HEK293 (cell line): ENCODE measurements at regions not wholly inside any gene's neighbourhood (a gene's known extent, or its start where the extent isn't known, plus 50 kb on each side); places are given as distances from the start of the nearest gene placed in this dataset.

Source experiments
- CTCF ChIA-PET: fragments of 350-600 bp; formaldehyde crosslinking; extraction: SDS; loops from one replicate; lab custom pipeline; 2021; ENCODE audit warnings: antibody characterized with exemption; lab: Yijun Ruan, JAX
- POLR2A ChIA-PET: fragments of 300-600 bp; formaldehyde crosslinking; extraction: SDS; loops from one replicate; lab custom pipeline; 2020; ENCODE audit warnings: antibody characterized with exemption, inconsistent platforms; lab: Yijun Ruan, JAX
- H3K27ac ChIP-seq: fragments of 200-500 bp; sonication (Bioruptor generic); 2 replicates; pipeline ENCODE4 v1.5.1; 2014; ENCODE audit warnings: low read depth, low read length, control low read depth, inconsistent platforms; ENCODE audit errors: extremely low read depth
- H3K36me3 ChIP-seq, 2 experiments: fragments of 200-500 bp in 1 of 2; sonication (Bioruptor generic) in 1 of 2; 1 replicate in 1 of 2; 2 replicates in 1 of 2; pipeline ENCODE4 v1.5.1; 2014 to 2017; ENCODE audit warnings: inconsistent platforms in 2 of 2, low read length in 2 of 2; ENCODE audit not compliant: control insufficient read depth in 2 of 2, insufficient read depth in 1 of 2
- H3K4me1 ChIP-seq: fragments of 200-500 bp; sonication (Bioruptor generic); 2 replicates; pipeline ENCODE4 v1.5.1; 2014; ENCODE audit warnings: mild to moderate bottlenecking, low read length, inconsistent platforms; ENCODE audit not compliant: control insufficient read depth, insufficient read depth
- H3K4me3 ChIP-seq: 2 replicates; pipeline ENCODE4 v1.5.1; 2011; ENCODE audit warnings: low read depth, mild to moderate bottlenecking, control low read depth, low read length, moderate library complexity
- H3K9me3 ChIP-seq: fragments of 200-500 bp; sonication (Bioruptor generic); 2 replicates; pipeline ENCODE4 v1.5.1; 2014; ENCODE audit warnings: low read depth, low read length, inconsistent platforms; ENCODE audit not compliant: control insufficient read depth, insufficient read depth
- IKZF3 ChIP-seq: fragments of 450-650 bp; IDR thresholded peaks from 2 replicates; pipeline ENCODE4 v1.5.0; 2018; ENCODE audit warnings: missing biosample characterization, mild to moderate bottlenecking, missing genetic modification characterization, moderate library complexity
- MZF1 ChIP-seq: fragments of 450-650 bp; formaldehyde crosslinking; IDR thresholded peaks from 2 replicates; pipeline ENCODE4 v1.5.1; 2017; ENCODE audit warnings: missing biosample characterization, missing genetic modification characterization, borderline replicate concordance
- SCRT1 ChIP-seq: fragments of 450-650 bp; formaldehyde crosslinking; IDR thresholded peaks from 2 replicates; pipeline ENCODE4 v1.5.1; 2016; ENCODE audit warnings: missing biosample characterization, missing genetic modification characterization, borderline replicate concordance
- TCF7L2 ChIP-seq: IDR thresholded peaks from 2 replicates; pipeline ENCODE4 v1.6.1; 2011; ENCODE audit warnings: low read depth, mild to moderate bottlenecking, inconsistent platforms, low read length, moderate library complexity, borderline replicate concordance
- ZNF112 ChIP-seq: fragments of 450-650 bp; formaldehyde crosslinking; IDR thresholded peaks from 2 replicates; pipeline ENCODE4 v1.5.0; 2017; ENCODE audit warnings: missing biosample characterization, missing genetic modification characterization
- ZNF169 ChIP-seq: fragments of 450-650 bp; formaldehyde crosslinking; IDR thresholded peaks from 2 replicates; pipeline ENCODE4 v1.5.1; 2016; ENCODE audit warnings: missing biosample characterization, missing genetic modification characterization
- ZNF221 ChIP-seq: fragments of 450-650 bp; formaldehyde crosslinking; IDR thresholded peaks from 2 replicates; pipeline ENCODE4 v1.5.1; 2017; ENCODE audit warnings: missing biosample characterization, missing genetic modification characterization, borderline replicate concordance
- ZNF23 ChIP-seq: fragments of 450-650 bp; formaldehyde crosslinking; IDR thresholded peaks from 2 replicates; pipeline ENCODE4 v1.5.1; 2016; ENCODE audit warnings: missing biosample characterization, missing genetic modification characterization, borderline replicate concordance
- ZNF433 ChIP-seq: fragments of 450-650 bp; formaldehyde crosslinking; IDR thresholded peaks from 2 replicates; pipeline ENCODE4 v1.5.1; 2016; ENCODE audit warnings: missing biosample characterization, missing genetic modification characterization, low read depth
- ZNF514 ChIP-seq: fragments of 450-650 bp; formaldehyde crosslinking; IDR thresholded peaks from 2 replicates; pipeline ENCODE4 v1.5.1; 2016; ENCODE audit warnings: missing biosample characterization, missing genetic modification characterization
- ZNF529 ChIP-seq: fragments of 450-650 bp; formaldehyde crosslinking; IDR thresholded peaks from 2 replicates; pipeline ENCODE4 v1.5.1; 2017; ENCODE audit warnings: missing genetic modification characterization, missing biosample characterization; ENCODE audit not compliant: insufficient replicate concordance
- ZNF548 ChIP-seq: fragments of 450-650 bp; formaldehyde crosslinking; IDR thresholded peaks from 2 replicates; pipeline ENCODE4 v1.5.1; 2016; ENCODE audit warnings: missing biosample characterization, missing genetic modification characterization
- ZNF558 ChIP-seq: fragments of 450-650 bp; formaldehyde crosslinking; IDR thresholded peaks from 2 replicates; pipeline ENCODE4 v1.5.1; 2016; ENCODE audit warnings: missing biosample characterization, missing genetic modification characterization
- ZNF561 ChIP-seq: fragments of 450-650 bp; IDR thresholded peaks from 2 replicates; pipeline ENCODE4 v1.5.1; 2018; ENCODE audit warnings: missing biosample characterization, missing genetic modification characterization, borderline replicate concordance
- ZNF623 ChIP-seq: fragments of 450-650 bp; formaldehyde crosslinking; IDR thresholded peaks from 2 replicates; pipeline ENCODE4 v1.5.1; 2016; ENCODE audit warnings: missing biosample characterization, missing genetic modification characterization
- TF ChIP-seq, protein P1 (sequence below): fragments of 450-650 bp; formaldehyde crosslinking; IDR thresholded peaks from 2 replicates; pipeline ENCODE4 v1.5.1; 2016; ENCODE audit warnings: missing biosample characterization, missing genetic modification characterization
- TF ChIP-seq, protein P2 (sequence below): fragments of 450-650 bp; formaldehyde crosslinking; IDR thresholded peaks from 2 replicates; pipeline ENCODE4 v1.5.1; 2016; ENCODE audit warnings: missing biosample characterization, missing genetic modification characterization
- TF ChIP-seq, protein P3 (sequence below): fragments of 450-650 bp; formaldehyde crosslinking; IDR thresholded peaks from 2 replicates; pipeline ENCODE4 v1.5.1; 2016; ENCODE audit warnings: missing biosample characterization, missing genetic modification characterization
- TF ChIP-seq, protein P4 (sequence below): fragments of 450-650 bp; formaldehyde crosslinking; conservative IDR thresholded peaks from 2 replicates; pipeline ENCODE4 v1.5.1; 2016; ENCODE audit warnings: low read depth, missing biosample characterization, missing genetic modification characterization

DNA sequence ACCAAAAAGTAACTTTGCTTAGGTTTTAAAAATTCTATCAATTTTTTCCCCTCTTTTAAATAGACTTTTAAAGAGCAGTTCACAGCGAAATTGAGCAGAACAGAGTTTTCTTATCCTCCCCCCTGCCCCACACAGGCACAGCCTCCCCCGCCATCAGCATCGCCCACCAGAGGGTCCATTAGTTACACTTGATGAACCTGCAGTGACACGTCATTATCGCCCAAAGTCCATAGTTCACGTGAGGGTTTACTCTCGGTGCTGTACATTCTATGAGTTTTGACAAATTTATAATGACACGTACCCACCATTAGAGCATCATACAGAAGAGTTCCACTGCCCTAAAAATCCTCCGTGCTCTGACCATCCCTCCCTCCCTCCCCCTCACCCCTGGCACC lies 58.4 kb downstream of the FZD10 start:
- TF ChIP-seq ZNF548 (tag by site-specific recombination), result no peak
- TF ChIP-seq, protein P1, sequence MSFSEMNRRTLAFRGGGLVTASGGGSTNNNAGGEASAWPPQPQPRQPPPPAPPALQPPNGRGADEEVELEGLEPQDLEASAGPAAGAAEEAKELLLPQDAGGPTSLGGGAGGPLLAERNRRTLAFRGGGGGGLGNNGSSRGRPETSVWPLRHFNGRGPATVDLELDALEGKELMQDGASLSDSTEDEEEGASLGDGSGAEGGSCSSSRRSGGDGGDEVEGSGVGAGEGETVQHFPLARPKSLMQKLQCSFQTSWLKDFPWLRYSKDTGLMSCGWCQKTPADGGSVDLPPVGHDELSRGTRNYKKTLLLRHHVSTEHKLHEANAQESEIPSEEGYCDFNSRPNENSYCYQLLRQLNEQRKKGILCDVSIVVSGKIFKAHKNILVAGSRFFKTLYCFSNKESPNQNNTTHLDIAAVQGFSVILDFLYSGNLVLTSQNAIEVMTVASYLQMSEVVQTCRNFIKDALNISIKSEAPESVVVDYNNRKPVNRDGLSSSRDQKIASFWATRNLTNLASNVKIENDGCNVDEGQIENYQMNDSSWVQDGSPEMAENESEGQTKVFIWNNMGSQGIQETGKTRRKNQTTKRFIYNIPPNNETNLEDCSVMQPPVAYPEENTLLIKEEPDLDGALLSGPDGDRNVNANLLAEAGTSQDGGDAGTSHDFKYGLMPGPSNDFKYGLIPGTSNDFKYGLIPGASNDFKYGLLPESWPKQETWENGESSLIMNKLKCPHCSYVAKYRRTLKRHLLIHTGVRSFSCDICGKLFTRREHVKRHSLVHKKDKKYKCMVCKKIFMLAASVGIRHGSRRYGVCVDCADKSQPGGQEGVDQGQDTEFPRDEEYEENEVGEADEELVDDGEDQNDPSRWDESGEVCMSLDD (tag by site-specific recombination), result no peak
- TF ChIP-seq TCF7L2, result no peak
- TF ChIP-seq SCRT1 (tag by site-specific recombination), result no peak
- no peak for TF ChIP-seq MZF1
- no peak for TF ChIP-seq ZNF529
- no peak for TF ChIP-seq ZNF23 (tag by site-specific recombination)
- no peak for TF ChIP-seq ZNF433 (tag by site-specific recombination)
- no peak for TF ChIP-seq ZNF623 (tag by site-specific recombination)
- no peak for TF ChIP-seq ZNF514
- TF ChIP-seq, protein P2, sequence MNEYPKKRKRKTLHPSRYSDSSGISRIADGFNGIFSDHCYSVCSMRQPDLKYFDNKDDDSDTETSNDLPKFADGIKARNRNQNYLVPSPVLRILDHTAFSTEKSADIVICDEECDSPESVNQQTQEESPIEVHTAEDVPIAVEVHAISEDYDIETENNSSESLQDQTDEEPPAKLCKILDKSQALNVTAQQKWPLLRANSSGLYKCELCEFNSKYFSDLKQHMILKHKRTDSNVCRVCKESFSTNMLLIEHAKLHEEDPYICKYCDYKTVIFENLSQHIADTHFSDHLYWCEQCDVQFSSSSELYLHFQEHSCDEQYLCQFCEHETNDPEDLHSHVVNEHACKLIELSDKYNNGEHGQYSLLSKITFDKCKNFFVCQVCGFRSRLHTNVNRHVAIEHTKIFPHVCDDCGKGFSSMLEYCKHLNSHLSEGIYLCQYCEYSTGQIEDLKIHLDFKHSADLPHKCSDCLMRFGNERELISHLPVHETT (tag by site-specific recombination), result no peak
- TF ChIP-seq, protein P3, sequence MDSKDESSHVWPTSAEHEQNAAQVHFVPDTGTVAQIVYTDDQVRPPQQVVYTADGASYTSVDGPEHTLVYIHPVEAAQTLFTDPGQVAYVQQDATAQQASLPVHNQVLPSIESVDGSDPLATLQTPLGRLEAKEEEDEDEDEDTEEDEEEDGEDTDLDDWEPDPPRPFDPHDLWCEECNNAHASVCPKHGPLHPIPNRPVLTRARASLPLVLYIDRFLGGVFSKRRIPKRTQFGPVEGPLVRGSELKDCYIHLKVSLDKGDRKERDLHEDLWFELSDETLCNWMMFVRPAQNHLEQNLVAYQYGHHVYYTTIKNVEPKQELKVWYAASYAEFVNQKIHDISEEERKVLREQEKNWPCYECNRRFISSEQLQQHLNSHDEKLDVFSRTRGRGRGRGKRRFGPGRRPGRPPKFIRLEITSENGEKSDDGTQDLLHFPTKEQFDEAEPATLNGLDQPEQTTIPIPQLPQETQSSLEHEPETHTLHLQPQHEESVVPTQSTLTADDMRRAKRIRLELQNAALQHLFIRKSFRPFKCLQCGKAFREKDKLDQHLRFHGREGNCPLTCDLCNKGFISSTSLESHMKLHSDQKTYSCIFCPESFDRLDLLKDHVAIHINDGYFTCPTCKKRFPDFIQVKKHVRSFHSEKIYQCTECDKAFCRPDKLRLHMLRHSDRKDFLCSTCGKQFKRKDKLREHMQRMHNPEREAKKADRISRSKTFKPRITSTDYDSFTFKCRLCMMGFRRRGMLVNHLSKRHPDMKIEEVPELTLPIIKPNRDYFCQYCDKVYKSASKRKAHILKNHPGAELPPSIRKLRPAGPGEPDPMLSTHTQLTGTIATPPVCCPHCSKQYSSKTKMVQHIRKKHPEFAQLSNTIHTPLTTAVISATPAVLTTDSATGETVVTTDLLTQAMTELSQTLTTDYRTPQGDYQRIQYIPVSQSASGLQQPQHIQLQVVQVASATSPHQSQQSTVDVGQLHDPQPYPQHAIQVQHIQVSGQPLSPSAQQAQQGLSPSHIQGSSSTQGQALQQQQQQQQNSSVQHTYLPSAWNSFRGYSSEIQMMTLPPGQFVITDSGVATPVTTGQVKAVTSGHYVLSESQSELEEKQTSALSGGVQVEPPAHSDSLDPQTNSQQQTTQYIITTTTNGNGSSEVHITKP (tag by site-specific recombination), result no peak
- POLR2A ChIA-PET, result no interaction called here
- Histone ChIP-seq H3K27ac (no peak overlapping the region), H3K9me3 (no peaks in the 10 kb centered on the region), H3K4me1 (no peaks in the 10 kb centered on the region), H3K4me3 (no peak overlapping the region), H3K36me3 (no peaks in the 10 kb centered on the region)
- CTCF ChIA-PET, result no interaction called here

DNA sequence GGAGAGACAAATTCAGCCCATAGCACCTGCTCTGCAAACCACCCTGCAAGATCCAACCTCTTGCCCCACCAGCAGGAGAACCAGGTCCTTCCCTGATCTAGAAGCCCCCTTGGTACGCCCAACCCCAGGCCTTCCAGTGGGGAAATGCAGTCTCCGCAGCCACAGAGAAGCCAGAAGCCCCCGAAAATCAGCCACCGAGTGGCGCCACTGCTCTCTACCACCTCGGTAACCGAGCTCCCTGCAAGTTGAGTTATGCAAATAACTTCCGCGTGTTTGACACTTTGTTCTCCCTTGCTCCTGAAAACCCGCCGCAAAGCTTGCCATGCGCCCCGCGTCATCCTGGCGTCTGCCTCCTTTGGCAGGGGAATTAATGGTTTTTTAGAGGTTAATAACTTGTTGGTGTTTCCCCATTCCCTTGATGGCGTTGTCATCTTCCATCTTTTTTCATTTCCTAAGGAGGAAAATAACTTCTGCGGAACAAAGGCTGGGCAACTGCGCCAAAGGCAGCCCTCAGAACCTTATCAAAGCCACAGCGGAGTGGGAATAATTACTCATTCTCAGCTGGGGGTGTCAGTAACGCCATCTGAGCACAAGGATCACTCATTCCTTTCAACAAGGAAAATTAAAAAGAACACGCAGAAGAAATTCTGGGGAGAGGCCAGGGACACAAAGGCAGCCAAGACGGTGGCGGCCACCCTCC lies 60.4 kb downstream of the FZD10 start:
- no peak for TF ChIP-seq ZNF169 (tag by site-specific recombination)
- TF ChIP-seq ZNF112 (tag by site-specific recombination), result no peak
- TF ChIP-seq, protein P4, sequence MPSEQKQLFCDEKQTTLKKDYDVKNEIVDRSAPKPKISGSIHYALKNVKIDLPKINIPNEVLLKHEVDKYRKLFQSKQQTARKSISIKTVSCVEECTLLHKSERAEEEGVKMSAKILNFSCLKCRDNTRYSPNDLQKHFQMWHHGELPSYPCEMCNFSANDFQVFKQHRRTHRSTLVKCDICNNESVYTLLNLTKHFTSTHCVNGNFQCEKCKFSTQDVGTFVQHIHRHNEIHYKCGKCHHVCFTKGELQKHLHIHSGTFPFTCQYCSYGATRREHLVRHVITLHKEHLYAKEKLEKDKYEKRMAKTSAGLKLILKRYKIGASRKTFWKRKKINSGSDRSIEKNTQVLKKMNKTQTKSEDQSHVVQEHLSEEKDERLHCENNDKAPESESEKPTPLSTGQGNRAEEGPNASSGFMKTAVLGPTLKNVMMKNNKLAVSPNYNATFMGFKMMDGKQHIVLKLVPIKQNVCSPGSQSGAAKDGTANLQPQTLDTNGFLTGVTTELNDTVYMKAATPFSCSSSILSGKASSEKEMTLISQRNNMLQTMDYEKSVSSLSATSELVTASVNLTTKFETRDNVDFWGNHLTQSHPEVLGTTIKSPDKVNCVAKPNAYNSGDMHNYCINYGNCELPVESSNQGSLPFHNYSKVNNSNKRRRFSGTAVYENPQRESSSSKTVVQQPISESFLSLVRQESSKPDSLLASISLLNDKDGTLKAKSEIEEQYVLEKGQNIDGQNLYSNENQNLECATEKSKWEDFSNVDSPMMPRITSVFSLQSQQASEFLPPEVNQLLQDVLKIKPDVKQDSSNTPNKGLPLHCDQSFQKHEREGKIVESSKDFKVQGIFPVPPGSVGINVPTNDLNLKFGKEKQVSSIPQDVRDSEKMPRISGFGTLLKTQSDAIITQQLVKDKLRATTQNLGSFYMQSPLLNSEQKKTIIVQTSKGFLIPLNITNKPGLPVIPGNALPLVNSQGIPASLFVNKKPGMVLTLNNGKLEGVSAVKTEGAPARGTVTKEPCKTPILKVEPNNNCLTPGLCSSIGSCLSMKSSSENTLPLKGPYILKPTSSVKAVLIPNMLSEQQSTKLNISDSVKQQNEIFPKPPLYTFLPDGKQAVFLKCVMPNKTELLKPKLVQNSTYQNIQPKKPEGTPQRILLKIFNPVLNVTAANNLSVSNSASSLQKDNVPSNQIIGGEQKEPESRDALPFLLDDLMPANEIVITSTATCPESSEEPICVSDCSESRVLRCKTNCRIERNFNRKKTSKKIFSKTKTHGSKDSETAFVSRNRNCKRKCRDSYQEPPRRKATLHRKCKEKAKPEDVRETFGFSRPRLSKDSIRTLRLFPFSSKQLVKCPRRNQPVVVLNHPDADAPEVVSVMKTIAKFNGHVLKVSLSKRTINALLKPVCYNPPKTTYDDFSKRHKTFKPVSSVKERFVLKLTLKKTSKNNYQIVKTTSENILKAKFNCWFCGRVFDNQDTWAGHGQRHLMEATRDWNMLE (tag by site-specific recombination), result no peak
- no peak for TF ChIP-seq IKZF3 (tag by site-specific recombination)
- no peak for TF ChIP-seq ZNF558 (tag by site-specific recombination)
- no peak for TF ChIP-seq ZNF561 (tag by site-specific recombination)
- TF ChIP-seq ZNF221 (tag by site-specific recombination), result no peak
- ChIA-PET POLR2A (no interaction called here), CTCF (no interaction called here)
- Histone ChIP-seq H3K4me3 (no peak overlapping the region), H3K27ac (no peak overlapping the region), H3K4me1 (no peaks in the 10 kb centered on the region), H3K9me3 (no peaks in the 10 kb centered on the region), H3K36me3 (no peaks in the 10 kb centered on the region)
